T-helper 2 cell (primary cell): ENCODE measurements at regions not wholly inside any gene's neighbourhood (a gene's known extent, or its start where the extent isn't known, plus 50 kb on each side); places are given as distances from the start of the nearest gene placed in this dataset.
A peak's percentile ranks its signal among the peaks of the same experiment; 100 is the strongest.

Experiments used
- DNase-seq, 5 experiments: peaks; one replicate each; pipeline versions ENCODE4 v3.0.0 to v3.0.0-alpha.2; 2012 to 2022

DNA sequence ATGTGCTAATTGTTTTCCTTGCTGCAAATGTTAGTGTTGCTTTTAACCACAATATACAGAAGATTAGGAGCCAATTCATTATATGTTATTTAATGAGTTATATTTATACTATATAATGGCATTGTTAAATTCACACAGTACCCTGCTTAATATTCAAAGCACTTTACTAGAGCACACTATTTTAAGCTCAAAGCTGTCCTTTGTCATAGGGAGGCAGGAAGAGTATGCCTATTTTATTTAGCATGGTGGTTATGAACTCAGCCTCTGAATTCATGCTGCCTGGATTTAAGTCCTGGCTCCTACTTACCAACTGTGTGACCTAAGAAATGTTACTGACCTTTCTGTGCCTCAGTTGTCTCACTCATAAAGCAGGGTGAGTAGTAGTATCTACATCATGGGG is 80.5 kb downstream of the FASTKD2 start:
- DNase-seq = no peak

DNA sequence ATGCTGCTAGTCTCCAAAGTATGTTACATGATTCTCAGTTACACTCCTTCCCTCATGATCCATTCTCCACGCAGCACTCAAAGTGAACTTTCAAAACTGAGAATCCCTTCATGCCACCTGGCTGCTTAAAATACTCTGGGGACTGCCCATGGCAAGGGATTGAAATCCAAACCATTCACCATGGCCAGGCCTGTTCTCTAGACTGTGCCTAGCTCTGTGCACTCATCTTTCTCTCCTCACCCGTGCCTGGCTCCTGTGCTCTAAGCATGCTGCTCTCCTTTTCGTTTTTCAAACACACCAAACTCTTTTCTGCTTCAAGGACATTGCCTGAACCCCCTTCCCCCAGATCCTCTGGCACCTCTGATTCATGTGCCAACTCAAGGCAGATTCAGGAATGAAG is 80.9 kb downstream of the FASTKD2 start:
- no peak for DNase-seq

DNA sequence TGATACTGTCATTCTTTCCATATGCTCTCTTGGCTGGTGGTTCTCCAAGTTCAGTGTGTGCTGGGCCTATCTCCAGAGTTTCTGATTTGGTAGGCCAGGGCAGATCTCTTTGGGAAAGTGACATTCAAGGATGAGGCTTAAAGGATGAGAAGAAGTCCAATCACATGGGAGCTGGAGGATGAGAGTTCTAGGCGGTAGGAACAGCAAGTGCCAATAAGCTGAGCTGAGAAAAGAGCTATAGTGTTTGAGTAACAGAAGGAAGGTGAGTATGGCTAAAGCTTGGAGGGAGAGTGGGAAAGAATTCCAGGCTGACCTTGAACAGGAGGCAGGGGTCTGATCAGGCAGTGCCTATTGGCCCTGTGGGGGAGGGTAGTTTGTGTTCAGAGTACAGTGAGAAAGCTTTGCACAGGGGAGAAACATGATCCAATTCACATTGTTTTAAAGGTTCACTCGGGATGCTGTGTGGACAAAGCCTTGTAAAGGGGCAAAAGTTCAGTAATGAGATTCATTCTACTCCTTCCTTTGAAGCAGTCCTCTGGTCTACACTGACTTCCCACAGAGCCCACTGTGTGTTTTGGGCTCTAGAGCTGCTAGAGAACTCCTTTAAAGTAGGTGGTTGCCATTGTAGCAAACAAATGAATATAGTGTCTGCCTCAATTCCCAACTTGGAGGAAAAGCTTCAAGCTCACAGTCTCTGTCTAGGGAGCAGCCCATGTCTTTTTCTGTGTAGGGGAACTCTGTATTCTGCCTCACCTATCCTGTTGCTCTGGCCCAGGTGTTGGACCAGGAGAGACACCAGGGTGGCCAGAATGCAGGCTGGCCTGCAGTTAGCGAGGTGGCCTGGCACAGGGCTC is 81.8 kb downstream of the FASTKD2 start:
- no peak for DNase-seq

- no peak for DNase-seq
Observed at GRCh38 chr2:206850369-206850768, 85.0 kb downstream of the FASTKD2 start.

DNA sequence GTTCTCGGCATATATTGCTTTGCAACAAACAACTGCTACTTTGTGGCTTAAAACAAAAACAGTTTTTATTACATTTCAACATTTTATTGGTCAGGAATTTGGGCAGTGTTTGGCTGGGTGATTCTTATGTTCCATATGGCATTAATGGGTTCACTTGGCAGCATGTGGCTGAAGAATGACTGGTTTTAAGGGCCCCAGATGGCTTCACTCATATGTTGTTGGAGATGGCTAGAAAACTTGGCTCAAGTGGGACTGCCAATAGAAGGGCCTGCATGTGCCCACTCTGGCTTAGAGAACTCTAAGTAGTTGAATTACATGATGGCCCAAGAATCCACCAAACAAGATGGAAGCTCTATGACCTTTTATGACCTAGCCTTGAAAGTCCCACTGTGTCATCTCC is 86.1 kb downstream of the FASTKD2 start:
- no peak for DNase-seq

DNA sequence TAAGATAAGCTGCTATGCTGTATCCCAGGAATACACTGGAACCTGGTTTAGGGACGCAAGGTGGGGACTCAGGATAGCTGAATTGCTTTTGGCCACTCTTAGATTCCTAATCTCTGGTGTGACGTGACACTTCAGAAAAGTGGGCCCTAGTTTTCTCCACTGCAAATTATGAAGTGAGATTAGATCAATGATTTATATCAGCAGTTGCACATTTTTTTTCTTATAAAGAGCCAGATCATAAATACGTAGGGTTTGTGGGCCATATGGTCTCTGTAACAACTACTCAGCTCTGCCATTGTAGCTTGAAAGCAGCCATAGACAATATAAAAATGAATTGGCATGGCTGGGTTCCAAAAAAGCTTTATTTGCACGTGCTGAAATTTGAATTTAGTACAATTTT is 85.4 kb upstream of the CPO start:
- no peak for DNase-seq

- no peak for DNase-seq
Observed at GRCh38 chr2:206855585-206856433, 83.5 kb upstream of the CPO start.

DNA sequence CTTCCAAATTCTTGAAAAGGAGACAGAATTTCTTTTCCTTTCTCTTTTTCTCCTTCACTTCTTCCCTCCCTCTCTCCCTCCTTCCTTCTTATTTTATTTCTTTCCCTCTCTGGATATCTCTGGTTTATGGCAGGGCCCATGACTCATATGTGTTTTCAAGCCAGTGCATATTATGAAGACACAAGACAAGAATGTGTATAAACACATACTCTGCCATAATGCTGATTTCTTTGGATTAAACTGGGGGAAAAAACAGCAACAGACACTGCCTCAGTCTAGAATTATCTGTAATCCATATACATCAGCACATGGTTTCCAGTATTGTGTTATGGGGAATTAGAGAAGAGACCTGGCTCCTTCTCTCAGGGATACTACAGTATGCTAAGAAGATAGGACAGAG is 82.8 kb upstream of the CPO start:
- no peak for DNase-seq

DNA sequence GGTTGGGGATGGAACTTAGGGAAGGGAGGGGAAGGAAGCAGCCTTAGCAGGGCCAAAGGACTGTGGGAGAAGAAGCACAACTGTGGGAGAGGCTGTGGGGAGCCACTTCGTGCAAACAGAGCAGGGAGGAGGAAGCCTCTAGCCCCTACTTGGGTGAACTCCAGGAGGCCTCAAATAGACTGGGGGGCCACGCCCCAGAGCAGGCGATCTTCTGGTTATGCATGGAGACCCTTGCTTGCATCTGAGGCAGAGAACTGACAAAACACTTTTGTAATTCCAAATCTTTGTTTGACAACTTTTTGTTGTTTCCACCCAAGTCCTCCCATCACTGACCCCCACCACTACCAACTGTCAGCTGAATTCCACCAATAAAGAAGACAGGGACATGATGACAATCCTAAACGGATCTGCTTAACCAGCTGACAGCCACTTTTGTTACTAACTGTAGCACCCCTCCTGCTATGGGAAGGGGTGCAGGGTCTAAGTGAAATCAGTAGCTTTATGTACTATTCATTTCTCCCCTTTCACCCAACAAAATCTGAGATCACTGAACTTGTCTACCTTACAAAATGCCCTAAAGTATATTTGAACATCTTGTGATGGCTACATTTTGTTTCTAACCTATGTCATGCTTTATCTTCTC is 80.5 kb upstream of the CPO start:
- DNase-seq = peak in 1 of 5 experiments; percentile 16

DNA sequence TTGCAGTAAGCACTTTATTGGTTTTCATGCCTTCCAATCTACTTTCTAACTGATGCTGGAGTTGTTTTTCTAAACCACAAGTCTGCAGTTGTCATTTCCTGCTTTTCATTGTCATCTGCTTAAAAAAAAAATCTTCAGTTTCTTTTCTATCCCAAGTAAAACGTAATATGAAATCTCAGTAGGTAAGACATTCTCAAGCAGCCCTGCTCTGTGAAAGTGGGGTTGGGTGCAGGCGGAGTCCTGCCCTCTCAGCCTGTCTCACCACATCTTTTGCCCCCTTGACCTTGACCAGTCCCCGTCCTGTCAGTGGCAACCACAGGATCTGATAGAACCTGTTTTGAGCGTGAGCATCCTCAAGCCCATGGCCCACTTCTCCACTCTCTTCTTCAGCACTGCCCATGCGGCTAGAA is 80.0 kb upstream of the CPO start:
- peak in 1 of 5 experiments; percentile 89 for DNase-seq

GRCh38 chr2:206863196-206863595 is 76.1 kb upstream of the CPO start:
- DNase-seq = no peak

GRCh38 chr2:206863716-206864115 is 75.6 kb upstream of the CPO start:
- DNase-seq = no peak

GRCh38 chr2:206867006-206867405 is 72.3 kb upstream of the CPO start:
- peak in 1 of 5 experiments; percentile 30 for DNase-seq

GRCh38 chr2:206869824-206870495 is 69.4 kb upstream of the CPO start:
- DNase-seq = no peak

DNA sequence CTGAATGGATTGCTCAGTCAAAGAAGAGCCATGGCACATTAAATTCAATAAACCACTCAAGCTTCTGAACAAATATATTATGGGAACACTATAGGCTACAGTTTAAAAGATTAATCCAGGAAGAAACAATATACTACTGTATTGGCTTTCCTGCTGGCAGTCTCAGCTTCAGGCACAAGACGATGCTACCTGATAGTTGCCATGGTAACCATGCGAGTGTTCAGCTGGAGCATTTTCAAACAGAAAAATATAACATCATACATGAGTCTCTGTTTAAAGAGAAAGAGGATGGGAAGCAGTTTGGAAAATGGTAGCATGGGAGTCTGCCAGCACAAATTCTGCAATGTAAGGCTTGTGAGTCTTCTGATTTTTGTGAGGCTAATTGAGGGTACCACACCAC is 65.9 kb upstream of the CPO start:
- peak in 1 of 5 experiments; percentile 71 for DNase-seq

- DNase-seq = no peak
Observed at GRCh38 chr2:206875701-206876100, 63.6 kb upstream of the CPO start.

GRCh38 chr2:206876216-206876860 is 63.0 kb upstream of the CPO start:
- no peak for DNase-seq

- DNase-seq = no peak
Observed at GRCh38 chr2:206881708-206882410, 57.5 kb upstream of the CPO start.

- no peak for DNase-seq
Observed at GRCh38 chr2:206886696-206887095, 52.6 kb upstream of the CPO start.

DNA sequence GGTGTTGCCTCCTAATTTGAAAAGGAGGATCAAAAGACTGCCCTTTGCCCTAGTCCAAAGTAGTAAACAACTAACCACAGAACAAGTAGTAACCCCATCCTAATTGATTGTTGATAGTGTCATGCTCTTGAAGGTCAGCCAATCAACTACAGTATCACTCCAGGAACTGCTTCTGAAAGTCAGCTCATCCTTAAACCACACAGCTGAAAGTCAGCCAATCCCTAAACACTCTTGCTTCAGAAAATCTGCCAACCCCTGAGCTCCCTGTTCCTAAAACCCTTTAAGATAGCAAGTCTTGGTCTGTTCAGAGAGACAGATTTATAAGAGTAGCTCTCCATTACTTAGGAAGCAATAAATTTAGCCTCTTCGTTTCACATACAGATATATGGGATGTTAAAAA is 51.6 kb upstream of the CPO start:
- DNase-seq = no peak
